WTC11 (cell line): ENCODE measurements at regions not wholly inside any gene's neighbourhood (a gene's known extent, or its start where the extent isn't known, plus 50 kb on each side); places are given as distances from the start of the nearest gene placed in this dataset.

Experiments used
- JUN ChIP-seq: sonication (generic); formaldehyde crosslinking; IDR thresholded peaks from 2 replicates; pipeline ENCODE4 v1.8.0; 2023; ENCODE audit warnings: mild to moderate bottlenecking, missing genetic modification reagents
- RELA ChIP-seq: sonication (generic); formaldehyde crosslinking; IDR thresholded peaks from 2 replicates; pipeline ENCODE4 v1.8.1; 2022; ENCODE audit warnings: missing genetic modification reagents, mild to moderate bottlenecking, borderline replicate concordance
- TF ChIP-seq, protein P1 (sequence below): sonication (generic); formaldehyde crosslinking; conservative IDR thresholded peaks from 2 replicates; pipeline ENCODE4 v1.8.1; 2022; ENCODE audit warnings: mild to moderate bottlenecking, missing genetic modification reagents

DNA sequence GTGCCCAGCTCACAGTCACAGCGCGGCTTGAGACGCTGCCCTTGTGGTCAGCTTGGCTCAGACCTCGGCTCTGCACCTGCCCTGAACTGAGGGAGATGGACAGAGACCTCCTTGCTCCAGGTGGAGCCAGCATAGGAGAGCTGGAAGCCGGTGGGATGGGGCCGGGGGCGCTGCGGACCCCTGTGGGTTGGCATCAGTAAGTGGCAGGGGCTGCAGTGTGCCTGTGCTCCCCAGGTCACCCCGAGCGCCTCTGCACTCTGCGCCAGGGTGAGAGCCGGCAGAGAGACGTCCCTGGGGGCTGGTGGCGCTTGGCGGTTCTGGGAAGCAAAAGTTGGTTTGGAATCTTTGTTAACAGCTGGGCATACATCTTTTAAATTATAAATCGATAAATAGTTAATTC lies 105.6 kb upstream of the TTC34 start:
- TF ChIP-seq JUN (CRISPR knock-in tag) (no peak), RELA (no peak)
- TF ChIP-seq, protein P1, sequence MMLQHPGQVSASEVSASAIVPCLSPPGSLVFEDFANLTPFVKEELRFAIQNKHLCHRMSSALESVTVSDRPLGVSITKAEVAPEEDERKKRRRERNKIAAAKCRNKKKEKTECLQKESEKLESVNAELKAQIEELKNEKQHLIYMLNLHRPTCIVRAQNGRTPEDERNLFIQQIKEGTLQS (CRISPR knock-in tag): no peak
